ENCODE measurements at regions not wholly inside any gene's neighbourhood (a gene's known extent, or its start where the extent isn't known, plus 50 kb on each side); places are given as distances from the start of the nearest gene placed in this dataset.

- H3K27ac ChIP-seq (ENCODE audit: insufficient read depth, low read depth, low read length), result no peak overlapping the region
- no peak for FAIRE-seq
- CTCF ChIA-PET, result interaction anchor here (0.9 to 2.0 kb wide), 7 partner anchors 9 to 156 kb away, joined by 3 to 8 read pairs (median 3); no protein-coding TSS in a partner anchor
Measured at GRCh38 chr15:38864122-38864521, 299.5 kb upstream of the RASGRP1 start.

More at GRCh38 chr15:38864122-38864521, 299.5 kb upstream of the RASGRP1 start:
- no peaks in the 10 kb centered on the region for H3K79me2 ChIP-seq (ENCODE audit: control insufficient read depth, insufficient read depth, low read length)
- H2AFZ ChIP-seq (ENCODE audit: low read depth, low read length), result no peak overlapping the region
- no peaks in the 10 kb centered on the region for H4K20me1 ChIP-seq (replicated peaks; ENCODE audit: control insufficient read depth, extremely low read depth, insufficient read depth, low read length)
- DNase-seq (ENCODE audit: low read depth, low spot score), result no peak
- no peaks in the 10 kb centered on the region for H3K9me3 ChIP-seq (replicated peaks; ENCODE audit: control insufficient read depth, insufficient read depth, low read length)
- no peak overlapping the region for H3K4me2 ChIP-seq (ENCODE audit: insufficient read depth, low read length)
- no peaks in the 10 kb centered on the region for H3K9me1 ChIP-seq (replicated peaks; ENCODE audit: control insufficient read depth, extremely low read depth, insufficient read depth, low read length)
- no peak for TF ChIP-seq FOS (IDR thresholded peaks at IDR 0.05; ENCODE audit: borderline replicate concordance, insufficient read depth, low read length)
- TF ChIP-seq POLR2A (IDR thresholded peaks at IDR 0.05; ENCODE audit: low read depth, low read length), result no peak
- TF ChIP-seq MAX (IDR thresholded peaks at IDR 0.05; ENCODE audit: insufficient read depth, insufficient read length), result no peak
- no peak for TF ChIP-seq EZH2 (IDR thresholded peaks at IDR 0.05; ENCODE audit: borderline replicate concordance, low read depth, low read length, severe bottlenecking)
- no peak for TF ChIP-seq POLR2AphosphoS5 (IDR thresholded peaks at IDR 0.05; ENCODE audit: insufficient read depth, low read depth, low read length)
- TF ChIP-seq CTCF (IDR thresholded peaks at IDR 0.05; ENCODE audit: extremely low read depth in 1 of 2, insufficient read depth in 1 of 2, low read depth in 1 of 2, low read length in 2 of 2), result no peak
- TF ChIP-seq MYC (IDR thresholded peaks at IDR 0.05; ENCODE audit: low read depth, low read length), result no peak
- no peak for TF ChIP-seq GATA2 (IDR thresholded peaks at IDR 0.05; ENCODE audit: insufficient read depth, insufficient read length, low read depth, low read length)
- TF ChIP-seq JUN (IDR thresholded peaks at IDR 0.05; ENCODE audit: borderline replicate concordance, insufficient read depth, insufficient read length, low read depth), result no peak
- no TSS peak for BruUV-seq (replicated peaks)
- no peak overlapping the region for H3K9ac ChIP-seq (replicated peaks; ENCODE audit: extremely low read depth, insufficient read depth, low read length)
- no peaks in the 10 kb centered on the region for H3K36me3 ChIP-seq (ENCODE audit: control insufficient read depth in 2 of 2, extremely low read depth in 1 of 2, insufficient read depth in 2 of 2, low read length in 2 of 2)
- dilution Hi-C loops (cut with MboI; ENCODE audit: extremely low pct_ligation_motif_present, low sequenced_read_pairs) (no loop called here), intact Hi-C loops (cut with micrococcal nuclease) (no loop called here)
- peaks cover 14% of the 10 kb centered on the region for H3K4me1 ChIP-seq (ENCODE audit: control insufficient read depth, extremely low read depth, insufficient read depth, low read length)
- H3K4me3 ChIP-seq (replicated peaks in 1 of 3; ENCODE audit: insufficient read depth in 1 of 3, low read depth in 1 of 3, low read length in 3 of 3), result no peak overlapping the region
- POLR2A ChIA-PET, result no interaction called here
- no peaks in the 10 kb centered on the region for H3K27me3 ChIP-seq (ENCODE audit: control insufficient read depth in 2 of 2, insufficient read depth in 2 of 2, low read length in 2 of 2)

All from endothelial cell of umbilical vein (primary cell).